ENCODE measurements at regions not wholly inside any gene's neighbourhood (a gene's known extent, or its start where the extent isn't known, plus 50 kb on each side); places are given as distances from the start of the nearest gene placed in this dataset.

- Mint-ChIP-seq H3K4me1 (peaks cover 19% of the 10 kb centered on the region), H3K4me3 (no peak overlapping the region), H3K27me3 (ENCODE audit: low read depth) (no peaks in the 10 kb centered on the region), H3K9me3 (no peaks in the 10 kb centered on the region), H3K27ac (peak overlapping the region in 1 of 3 experiments; percentile 70), H3K36me3 (ENCODE audit: low read depth) (no peaks in the 10 kb centered on the region)
- no peak for TF ChIP-seq CTCF (IDR thresholded peaks at IDR 0.05; ENCODE audit: unreplicated experiment in 3 of 3)
Measured at GRCh38 chr13:75910591-75910990, 274.5 kb downstream of the LMO7 start.
